ENCODE measurements at regions not wholly inside any gene's neighbourhood (a gene's known extent, or its start where the extent isn't known, plus 50 kb on each side); places are given as distances from the start of the nearest gene placed in this dataset.

- no peak overlapping the region for H2BK15ac ChIP-seq (ENCODE audit: low read depth, low read length)
- no peak overlapping the region for H3K18ac ChIP-seq (ENCODE audit: low read depth, low read length)
- intact Hi-C loops (cut with micrococcal nuclease), result no loop called here
- ATAC-seq (ENCODE audit: low read depth) (no peak), DNase-seq (no peak)
- H3K4ac ChIP-seq (ENCODE audit: low read depth, low read length), result no peak overlapping the region
- no peaks in the 10 kb centered on the region for H3K9me3 ChIP-seq (ENCODE audit: control insufficient read depth, insufficient read depth, low read length)
- no peak overlapping the region for H4K91ac ChIP-seq (ENCODE audit: insufficient read depth, low read depth, low read length)
- H2BK5ac ChIP-seq (ENCODE audit: low read depth, low read length, poor library complexity, severe bottlenecking), result no peak overlapping the region
- H3K36me3 ChIP-seq (ENCODE audit: control insufficient read depth, insufficient read depth, low read length), result no peaks in the 10 kb centered on the region
- no peak overlapping the region for H3K56ac ChIP-seq (ENCODE audit: extremely low read depth, insufficient read depth, low read length)
- no peak overlapping the region for H2BK120ac ChIP-seq (ENCODE audit: low read depth, low read length)
- no peak overlapping the region for H3K27ac ChIP-seq (ENCODE audit: insufficient read depth, low read length)
- dilution Hi-C loops (cut with HindIII; ENCODE audit: low sequenced_read_pairs, unreplicated experiment), result no loop called here
- ChIA-PET POLR2A (ENCODE audit: unreplicated experiment) (no interaction called here), CTCF (interaction anchor here (0.6 kb wide), 1 partner anchor 1241 kb away, joined by 6 read pairs; no protein-coding TSS in a partner anchor)
- no peak overlapping the region for H3K9ac ChIP-seq (ENCODE audit: low read depth, low read length)
- no peaks in the 10 kb centered on the region for H3K9me1 ChIP-seq (ENCODE audit: insufficient read depth, low read length)
- no peak overlapping the region for H2BK20ac ChIP-seq (ENCODE audit: low read depth, low read length)
- no TSS peak for BruUV-seq (replicated peaks)
- H4K20me1 ChIP-seq (ENCODE audit: insufficient read depth, low read length), result no peaks in the 10 kb centered on the region
- no peak for TF ChIP-seq USF2 (IDR thresholded peaks at IDR 0.05; ENCODE audit: low read depth, low read length)
- no peak for TF ChIP-seq BHLHE40 (IDR thresholded peaks at IDR 0.05; ENCODE audit: low read depth, low read length)
- no peak for TF ChIP-seq CEBPB (IDR thresholded peaks at IDR 0.05; ENCODE audit: low read depth, low read length)
- TF ChIP-seq MAFK (IDR thresholded peaks at IDR 0.05; ENCODE audit: low read depth, low read length), result no peak
- TF ChIP-seq CHD1 (IDR thresholded peaks at IDR 0.05; ENCODE audit: low read depth, low read length), result no peak
- TF ChIP-seq POLR2A (IDR thresholded peaks at IDR 0.05; ENCODE audit: low read depth, low read length), result no peak
- no peak for TF ChIP-seq FOS (IDR thresholded peaks at IDR 0.05; ENCODE audit: low read depth, low read length)
- no peak for TF ChIP-seq RAD21 (IDR thresholded peaks at IDR 0.05; ENCODE audit: low read length)
- no peak for TF ChIP-seq ELK1 (IDR thresholded peaks at IDR 0.05; ENCODE audit: borderline replicate concordance, low read depth, low read length)
- TF ChIP-seq NFE2L2 (IDR thresholded peaks at IDR 0.05; ENCODE audit: low read depth, low read length), result no peak
- no peak for TF ChIP-seq SMC3 (IDR thresholded peaks at IDR 0.05; ENCODE audit: low read depth, low read length)
- TF ChIP-seq RCOR1 (IDR thresholded peaks at IDR 0.05; ENCODE audit: insufficient replicate concordance, low read length), result no peak
- TF ChIP-seq CTCF (conservative IDR thresholded peaks at IDR 0.05; ENCODE audit: low read depth, low read length), result no peak
- no peak for TF ChIP-seq RFX5 (IDR thresholded peaks at IDR 0.05; ENCODE audit: low read depth, low read length)
- no peak for TF ChIP-seq MAZ (IDR thresholded peaks at IDR 0.05; ENCODE audit: borderline replicate concordance, low read depth, low read length)
- no peak for TF ChIP-seq MXI1 (IDR thresholded peaks at IDR 0.05; ENCODE audit: borderline replicate concordance, low read depth, low read length)
- H3K4me2 ChIP-seq (ENCODE audit: low read depth, low read length), result no peak overlapping the region
- no peak overlapping the region for H2AFZ ChIP-seq (replicated peaks; ENCODE audit: low read length, poor library complexity)
- no peak overlapping the region for H4K8ac ChIP-seq (ENCODE audit: low read depth in 2 of 2, low read length in 2 of 2)
- WGBS, 2 experiments (ENCODE audit: extremely low coverage in 2 of 2, insufficient read length in 1 of 2), result no CpG with 5 or more reads among the region's 3 CpGs
- H2AK9ac ChIP-seq (replicated peaks; ENCODE audit: low read depth, low read length, poor library complexity), result no peak overlapping the region
- H3K4me1 ChIP-seq (ENCODE audit: control insufficient read depth, insufficient read depth, low read length), result peaks cover 1% of the 10 kb centered on the region; the same call in 1 of the 2 replicates
- no peaks in the 10 kb centered on the region for H3K79me1 ChIP-seq (ENCODE audit: low read depth in 1 of 2, low read length in 2 of 2)
- no peak overlapping the region for H4K5ac ChIP-seq (ENCODE audit: low read depth, low read length)
- H3K27me3 ChIP-seq (ENCODE audit: control insufficient read depth, insufficient read depth, low read length), result peaks cover 20% of the 10 kb centered on the region
- no peak overlapping the region for H2AK5ac ChIP-seq (ENCODE audit: low read depth, low read length)
- in situ Hi-C loops (cut with MboI; ENCODE audit: low sequenced_read_pairs), result loop anchor here (10.0 kb wide), 1 partner anchor 419 kb away; no protein-coding TSS in a partner anchor
- no peak overlapping the region for H3K14ac ChIP-seq (replicated peaks; ENCODE audit: low read depth, low read length)
- H3K4me3 ChIP-seq (ENCODE audit: insufficient read depth, low read depth, low read length), result no peak overlapping the region
- no peak overlapping the region for H3K23ac ChIP-seq (ENCODE audit: low read depth, low read length)
These were observed 122.5 kb upstream of the KCNJ15 start for GRCh38 chr21:38134084-38134873.

Data from IMR-90 (cell line).